IMR-90 (cell line): ENCODE measurements at regions not wholly inside any gene's neighbourhood (a gene's known extent, or its start where the extent isn't known, plus 50 kb on each side); places are given as distances from the start of the nearest gene placed in this dataset.

Experiments
- ATAC-seq: fragments of 200-7000 bp; cut with Tn5 transposase; 2 replicates; pipeline ENCODE4 v1.9.1; 2020; ENCODE audit warnings: low read depth, mild to moderate bottlenecking, moderate library complexity
- BruUV-seq: library from RNA; stranded (reverse); fragments of 400-500 nt; replicated peaks from 2 replicates; lab custom pipeline; 2021; lab: Mats Ljungman, UMichigan
- CTCF ChIA-PET: fragments of 300-600 bp; formaldehyde crosslinking; extraction: SDS; loops from one replicate; lab custom pipeline; 2021; ENCODE audit warnings: antibody characterized with exemption; lab: Yijun Ruan, JAX
- POLR2A ChIA-PET: fragments of 300-600 bp; sonication (Branson Sonifier 250); formaldehyde crosslinking; loops from one replicate; lab custom pipeline; 2022; ENCODE audit warnings: antibody characterized with exemption; ENCODE audit not compliant: unreplicated experiment; lab: Charles Lee
- DNase-seq: peaks from one replicate; pipeline ENCODE4 v3.0.0; 2013
- H2AFZ ChIP-seq: replicated peaks from 2 replicates; pipeline ENCODE3; 2013; ENCODE audit warnings: low read length, mild to moderate bottlenecking; ENCODE audit not compliant: poor library complexity
- H2AK5ac ChIP-seq: 2 replicates; pipeline ENCODE4 v1.6.1; 2013; ENCODE audit warnings: low read depth, low read length, inconsistent platforms
- H2AK9ac ChIP-seq: replicated peaks from 2 replicates; pipeline ENCODE3; 2013; ENCODE audit warnings: mild to moderate bottlenecking, low read depth, low read length, moderate library complexity; ENCODE audit not compliant: poor library complexity
- H2BK120ac ChIP-seq: 2 replicates; pipeline ENCODE4 v1.6.1; 2013; ENCODE audit warnings: low read depth, low read length, inconsistent platforms
- H2BK15ac ChIP-seq: 3 replicates; pipeline ENCODE4 v1.6.1; 2013; ENCODE audit warnings: low read depth, low read length, inconsistent platforms
- H2BK20ac ChIP-seq: 2 replicates; pipeline ENCODE4 v1.6.1; 2013; ENCODE audit warnings: low read depth, mild to moderate bottlenecking, inconsistent platforms, low read length, moderate library complexity
- H2BK5ac ChIP-seq: 2 replicates; pipeline ENCODE4 v1.6.1; 2013; ENCODE audit warnings: mild to moderate bottlenecking, low read depth, low read length, inconsistent platforms; ENCODE audit not compliant: poor library complexity, severe bottlenecking
- H3K14ac ChIP-seq: replicated peaks from 2 replicates; pipeline ENCODE4 v1.6.1; 2013; ENCODE audit warnings: low read depth, low read length, inconsistent platforms
- H3K18ac ChIP-seq: 2 replicates; pipeline ENCODE4 v1.6.1; 2013; ENCODE audit warnings: low read depth, low read length, control low read depth
- H3K23ac ChIP-seq: 2 replicates; pipeline ENCODE4 v1.6.1; 2013; ENCODE audit warnings: low read depth, low read length, inconsistent platforms
- H3K27ac ChIP-seq: 2 replicates; pipeline ENCODE4 v1.5.1; 2013; ENCODE audit warnings: mild to moderate bottlenecking, control low read depth, low read length; ENCODE audit not compliant: insufficient read depth
- H3K27me3 ChIP-seq: 2 replicates; pipeline ENCODE4 v1.6.1; 2013; ENCODE audit warnings: low read length; ENCODE audit not compliant: control insufficient read depth, insufficient read depth
- H3K36me3 ChIP-seq: 2 replicates; pipeline ENCODE4 v1.6.1; 2013; ENCODE audit warnings: low read length, mixed read lengths; ENCODE audit not compliant: control insufficient read depth, insufficient read depth
- H3K4ac ChIP-seq: 2 replicates; pipeline ENCODE4 v1.6.1; 2013; ENCODE audit warnings: low read depth, low read length, inconsistent platforms
- H3K4me1 ChIP-seq: 2 replicates; pipeline ENCODE4 v1.6.1; 2013; ENCODE audit warnings: low read length, mixed read lengths; ENCODE audit not compliant: control insufficient read depth, insufficient read depth
- H3K4me2 ChIP-seq: 2 replicates; pipeline ENCODE4 v1.6.1; 2013; ENCODE audit warnings: low read depth, mild to moderate bottlenecking, control low read depth, low read length, moderate library complexity
- H3K4me3 ChIP-seq: 2 replicates; pipeline ENCODE4 v1.5.1; 2013; ENCODE audit warnings: low read depth, mild to moderate bottlenecking, control low read depth, low read length, moderate library complexity; ENCODE audit not compliant: insufficient read depth
- H3K56ac ChIP-seq: 2 replicates; pipeline ENCODE4 v1.6.1; 2013; ENCODE audit warnings: low read length, inconsistent platforms; ENCODE audit not compliant: insufficient read depth; ENCODE audit errors: extremely low read depth
- H3K79me1 ChIP-seq, 2 experiments: 2 replicates each; pipeline ENCODE4 v1.6.1; 2013; ENCODE audit warnings: low read length in 2 of 2, inconsistent platforms in 1 of 2, low read depth in 1 of 2
- H3K9ac ChIP-seq: 2 replicates; pipeline ENCODE4 v1.6.1; 2013; ENCODE audit warnings: low read depth, low read length, control low read depth
- H3K9me1 ChIP-seq: 2 replicates; pipeline ENCODE4 v1.6.1; 2013; ENCODE audit warnings: low read length, inconsistent platforms; ENCODE audit not compliant: insufficient read depth
- H3K9me3 ChIP-seq: 2 replicates; pipeline ENCODE4 v1.6.1; 2013; ENCODE audit warnings: low read length; ENCODE audit not compliant: control insufficient read depth, insufficient read depth
- H4K20me1 ChIP-seq: 2 replicates; pipeline ENCODE4 v1.6.1; 2013; ENCODE audit warnings: low read length, inconsistent platforms; ENCODE audit not compliant: insufficient read depth
- H4K5ac ChIP-seq: 2 replicates; pipeline ENCODE4 v1.6.1; 2013; ENCODE audit warnings: mild to moderate bottlenecking, low read depth, low read length, control low read depth
- H4K8ac ChIP-seq, 2 experiments: 2 replicates each; pipeline ENCODE4 v1.6.1; 2013; ENCODE audit warnings: low read depth in 2 of 2, low read length in 2 of 2, control low read depth in 1 of 2, inconsistent platforms in 1 of 2
- H4K91ac ChIP-seq: 2 replicates; pipeline ENCODE4 v1.6.1; 2013; ENCODE audit warnings: low read depth, low read length, inconsistent platforms; ENCODE audit not compliant: insufficient read depth
- CEBPB ChIP-seq: IDR thresholded peaks from 2 replicates; pipeline ENCODE4 v1.6.1; 2012; ENCODE audit warnings: low read depth, low read length, improper control_type of control experiment
- MXI1 ChIP-seq: IDR thresholded peaks from 2 replicates; pipeline ENCODE4 v1.6.1; 2012; ENCODE audit warnings: low read depth, mild to moderate bottlenecking, low read length, moderate library complexity, borderline replicate concordance
- NFE2L2 ChIP-seq: fragments of 150-350 bp; IDR thresholded peaks from 2 replicates; pipeline ENCODE4 v1.6.1; 2016; ENCODE audit warnings: low read depth, mild to moderate bottlenecking, low read length
- RAD21 ChIP-seq: IDR thresholded peaks from 2 replicates; pipeline ENCODE4 v1.6.1; 2012; ENCODE audit warnings: low read length, improper control_type of control experiment
- RFX5 ChIP-seq: IDR thresholded peaks from 2 replicates; pipeline ENCODE4 v1.8.0; 2012; ENCODE audit warnings: low read depth, mild to moderate bottlenecking, low read length, moderate library complexity
- WGBS, 2 experiments: methylation state at CpG; one replicate each; pipeline versions ENCODE4 v1.1.5 to v1.1.7; 2013; ENCODE audit warnings: missing lambda C conversion rate in 2 of 2; ENCODE audit not compliant: insufficient read length in 1 of 2; ENCODE audit errors: extremely low coverage in 2 of 2; 5-methylcytosine and 5-hydroxymethylcytosine counted together
- dilution Hi-C: fragments of 300-500 bp; cut with HindIII; formaldehyde crosslinking; loops from one replicate; pipeline ENCODE4 v1.14.3; 2018; ENCODE audit warnings: low sequenced_read_pairs; ENCODE audit not compliant: unreplicated experiment
- in situ Hi-C: fragments of 300-500 bp; cut with MboI; formaldehyde crosslinking; loops from 3 replicates; pipeline ENCODE4 v1.14.3; 2019; ENCODE audit warnings: low sequenced_read_pairs, inconsistent platforms, mixed read lengths
- intact Hi-C: fragments of 100-400 bp; cut with micrococcal nuclease; formaldehyde crosslinking; loops from 2 replicates; pipeline ENCODE4 v1.10.0; 2022
- TF ChIP-seq, protein P1 (sequence below): fragments of 150-350 bp; IDR thresholded peaks from 2 replicates; pipeline ENCODE4 v1.6.1; 2017; ENCODE audit warnings: mild to moderate bottlenecking, antibody characterized with exemption, low read length, low read depth

DNA sequence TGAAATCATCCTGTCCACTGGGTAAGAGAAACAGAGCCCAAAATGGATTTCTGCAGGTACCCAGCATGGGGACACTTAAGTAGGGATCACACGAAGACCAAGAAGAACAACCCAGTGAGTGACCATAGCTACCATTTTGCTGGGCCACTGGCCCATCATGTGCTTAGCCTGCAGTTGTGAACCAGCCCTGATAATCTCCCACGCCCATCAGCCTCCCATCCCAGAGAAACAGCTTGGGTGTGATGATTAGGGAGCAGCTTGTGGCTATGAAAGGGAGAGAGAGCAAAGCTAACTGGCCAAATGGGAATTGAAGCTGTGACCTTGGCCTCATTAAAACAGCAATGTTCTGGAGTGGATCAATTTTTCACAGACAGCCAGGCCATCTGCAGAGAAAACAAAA, 138.5 kb downstream of the SLC24A2 start:
- Histone ChIP-seq H3K9ac (no peak overlapping the region), H3K4me1 (no peaks in the 10 kb centered on the region), H4K20me1 (no peaks in the 10 kb centered on the region), H3K56ac (no peak overlapping the region), H3K4ac (no peak overlapping the region), H3K27me3 (no peaks in the 10 kb centered on the region), H2AFZ (no peak overlapping the region), H3K18ac (no peak overlapping the region), H2BK15ac (no peak overlapping the region), H4K8ac (no peak overlapping the region), H3K9me3 (no peaks in the 10 kb centered on the region), H3K4me3 (no peak overlapping the region), H3K14ac (no peak overlapping the region), H4K91ac (no peak overlapping the region), H2BK5ac (no peak overlapping the region), H2AK9ac (no peak overlapping the region), H3K79me1 (no peaks in the 10 kb centered on the region), H3K9me1 (no peaks in the 10 kb centered on the region), H2BK120ac (no peak overlapping the region), H3K27ac (no peak overlapping the region), H3K23ac (no peak overlapping the region), H2BK20ac (no peak overlapping the region), H4K5ac (no peak overlapping the region), H3K4me2 (no peak overlapping the region), H2AK5ac (no peak overlapping the region), H3K36me3 (no peaks in the 10 kb centered on the region)
- dilution Hi-C loops = no loop called here
- BruUV-seq = no TSS peak
- DNase-seq = no peak
- POLR2A ChIA-PET = no interaction called here
- intact Hi-C loops = no loop called here
- TF ChIP-seq MXI1 = no peak
- TF ChIP-seq RFX5 = no peak
- no peak for TF ChIP-seq CEBPB
- TF ChIP-seq NFE2L2 = no peak
- no peak for TF ChIP-seq RAD21
- TF ChIP-seq, protein P1, sequence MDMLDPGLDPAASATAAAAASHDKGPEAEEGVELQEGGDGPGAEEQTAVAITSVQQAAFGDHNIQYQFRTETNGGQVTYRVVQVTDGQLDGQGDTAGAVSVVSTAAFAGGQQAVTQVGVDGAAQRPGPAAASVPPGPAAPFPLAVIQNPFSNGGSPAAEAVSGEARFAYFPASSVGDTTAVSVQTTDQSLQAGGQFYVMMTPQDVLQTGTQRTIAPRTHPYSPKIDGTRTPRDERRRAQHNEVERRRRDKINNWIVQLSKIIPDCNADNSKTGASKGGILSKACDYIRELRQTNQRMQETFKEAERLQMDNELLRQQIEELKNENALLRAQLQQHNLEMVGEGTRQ = no peak
- CTCF ChIA-PET = no interaction called here
- in situ Hi-C loops = no loop called here
- WGBS, 2 experiments = no CpG with 5 or more reads among the region's 2 CpGs
- no peak for ATAC-seq
